ENCODE measurements at regions not wholly inside any gene's neighbourhood (a gene's known extent, or its start where the extent isn't known, plus 50 kb on each side); places are given as distances from the start of the nearest gene placed in this dataset.
"Not testable (repeated sequence)": the region's sequence is repeated elsewhere in the genome, so short reads cannot be mapped to it uniquely, and the experiment has no call there.

- no peak for DNase-seq
Measured at GRCh38 chr1:38201431-38201830, 154.8 kb upstream of the POU3F1 start.

GRCh38 chr1:38198621-38199020 lies 152.0 kb upstream of the POU3F1 start:
- no peak for DNase-seq

- DNase-seq, result no peak
Measured at GRCh38 chr1:38198099-38198498, 151.5 kb upstream of the POU3F1 start.

GRCh38 chr1:38197312-38198061 lies 150.9 kb upstream of the POU3F1 start:
- DNase-seq, result no peak

GRCh38 chr1:38194472-38194871 lies 147.9 kb upstream of the POU3F1 start:
- DNase-seq, result no peak

- DNase-seq, result no peak
Measured at GRCh38 chr1:38193040-38193439, 146.4 kb upstream of the POU3F1 start.

- no peak for DNase-seq
Measured at GRCh38 chr1:38191461-38191860, 144.9 kb upstream of the POU3F1 start.

GRCh38 chr1:38190983-38191382 lies 144.4 kb upstream of the POU3F1 start:
- no peak for DNase-seq

GRCh38 chr1:38187552-38187951 lies 141.0 kb upstream of the POU3F1 start:
- no peak for DNase-seq

GRCh38 chr1:38186566-38186965 lies 140.0 kb upstream of the POU3F1 start:
- no peak for DNase-seq

- no peak for DNase-seq
Measured at GRCh38 chr1:38185913-38186312, 139.3 kb upstream of the POU3F1 start.

GRCh38 chr1:38183747-38184146 lies 137.2 kb upstream of the POU3F1 start:
- DNase-seq, result no peak

GRCh38 chr1:38183096-38183495 lies 136.5 kb upstream of the POU3F1 start:
- DNase-seq, result no peak

- not testable (repeated sequence) for DNase-seq
Measured at GRCh38 chr1:38180388-38180787, 133.8 kb upstream of the POU3F1 start.

- no peak for DNase-seq
Measured at GRCh38 chr1:38179483-38179882, 132.9 kb upstream of the POU3F1 start.

GRCh38 chr1:38178216-38178615 lies 131.6 kb upstream of the POU3F1 start:
- DNase-seq, result no peak

- no peak for DNase-seq
Measured at GRCh38 chr1:38175121-38175520, 128.5 kb upstream of the POU3F1 start.

GRCh38 chr1:38173848-38174247 lies 127.3 kb upstream of the POU3F1 start:
- no peak for DNase-seq

GRCh38 chr1:38173157-38173831 lies 126.7 kb upstream of the POU3F1 start:
- DNase-seq, result no peak

GRCh38 chr1:38169121-38169520 lies 122.5 kb upstream of the POU3F1 start:
- DNase-seq, result no peak

- no peak for DNase-seq
Measured at GRCh38 chr1:38168365-38168764, 121.8 kb upstream of the POU3F1 start.

- DNase-seq, result no peak
Measured at GRCh38 chr1:38166461-38166860, 119.9 kb upstream of the POU3F1 start.

- DNase-seq, result no peak
Measured at GRCh38 chr1:38153778-38154470, 107.3 kb upstream of the POU3F1 start.

Measured in activated CD4-positive, alpha-beta T cell treated with anti-CD3 and anti-CD28 coated beads, Interleukin-10, Interleukin-2, amounts not matched to agents 100 ng/mL and 50 ng/mL, durations not matched to agents 16 hours and 8 hours (primary cell).